ENCODE measurements at regions not wholly inside any gene's neighbourhood (a gene's known extent, or its start where the extent isn't known, plus 50 kb on each side); places are given as distances from the start of the nearest gene placed in this dataset.

- H3K36me3 Mint-ChIP-seq (ENCODE audit: low read depth), result no peaks in the 10 kb centered on the region
- H3K4me1 Mint-ChIP-seq (ENCODE audit: low read depth), result no peaks in the 10 kb centered on the region; the same call in 1 of the 2 replicates
- no peak overlapping the region for H3K27ac Mint-ChIP-seq
- TF ChIP-seq CTCF (IDR thresholded peaks at IDR 0.05), result no peak
- H3K27me3 Mint-ChIP-seq (ENCODE audit: insufficient read depth), result no peaks in the 10 kb centered on the region
- no peak for DNase-seq
- no peaks in the 10 kb centered on the region for H3K9me3 Mint-ChIP-seq
- H3K4me3 Mint-ChIP-seq, result no peak overlapping the region
Observed at GRCh38 chr2:228374741-228375140, 193.3 kb upstream of the SPHKAP start.

DNA sequence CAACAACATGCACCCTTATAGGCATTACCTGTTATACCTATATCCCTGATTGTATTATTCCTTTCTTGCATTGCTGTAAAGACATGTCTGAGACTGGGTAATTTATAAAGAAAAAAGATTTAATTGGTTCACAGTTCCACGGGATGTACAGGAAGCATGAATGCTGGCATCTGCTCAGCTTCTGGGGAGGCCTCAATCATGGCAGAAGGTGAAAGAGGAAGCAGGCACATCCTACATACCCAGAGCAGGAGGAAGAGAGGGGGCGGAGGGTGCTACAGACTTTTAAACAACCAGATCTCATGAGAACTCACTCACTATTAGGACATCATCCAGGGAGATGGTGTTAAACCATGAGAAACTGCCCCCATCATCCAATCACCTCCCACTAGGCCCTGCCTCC, 191.7 kb upstream of the SPHKAP start:
- no peak overlapping the region for H3K27ac Mint-ChIP-seq
- no peak for TF ChIP-seq CTCF (IDR thresholded peaks at IDR 0.05)
- H3K4me3 Mint-ChIP-seq, result no peak overlapping the region
- H3K4me1 Mint-ChIP-seq (ENCODE audit: low read depth), result no peaks in the 10 kb centered on the region; the same call in 1 of the 2 replicates
- no peaks in the 10 kb centered on the region for H3K36me3 Mint-ChIP-seq (ENCODE audit: low read depth)
- no peaks in the 10 kb centered on the region for H3K27me3 Mint-ChIP-seq (ENCODE audit: insufficient read depth)
- no peak for DNase-seq
- no peaks in the 10 kb centered on the region for H3K9me3 Mint-ChIP-seq

DNA sequence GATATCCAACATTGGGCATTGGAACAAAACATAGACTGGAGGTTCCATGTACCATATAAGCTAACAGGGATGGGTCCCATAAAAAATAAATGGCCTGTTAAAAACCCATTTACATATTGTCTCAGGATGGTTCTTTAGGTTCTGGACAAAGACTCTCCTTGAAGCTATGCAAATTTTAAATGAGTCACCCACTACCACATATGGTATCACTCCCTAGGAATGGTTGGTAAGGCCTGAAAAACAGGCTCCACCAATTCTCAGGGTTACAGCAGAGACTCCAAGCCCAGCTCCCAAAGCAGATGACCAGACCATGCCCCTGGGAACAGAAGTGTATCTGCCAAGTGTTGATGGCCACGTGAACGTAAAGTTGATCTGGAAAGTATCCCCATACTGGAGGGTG, 190.7 kb upstream of the SPHKAP start:
- H3K9me3 Mint-ChIP-seq, result no peaks in the 10 kb centered on the region
- DNase-seq, result no peak
- no peak overlapping the region for H3K4me3 Mint-ChIP-seq
- no peaks in the 10 kb centered on the region for H3K4me1 Mint-ChIP-seq (ENCODE audit: low read depth)
- no peaks in the 10 kb centered on the region for H3K27me3 Mint-ChIP-seq (ENCODE audit: insufficient read depth)
- H3K36me3 Mint-ChIP-seq (ENCODE audit: low read depth), result no peaks in the 10 kb centered on the region
- H3K27ac Mint-ChIP-seq, result no peak overlapping the region
- TF ChIP-seq CTCF (IDR thresholded peaks at IDR 0.05), result no peak

DNA sequence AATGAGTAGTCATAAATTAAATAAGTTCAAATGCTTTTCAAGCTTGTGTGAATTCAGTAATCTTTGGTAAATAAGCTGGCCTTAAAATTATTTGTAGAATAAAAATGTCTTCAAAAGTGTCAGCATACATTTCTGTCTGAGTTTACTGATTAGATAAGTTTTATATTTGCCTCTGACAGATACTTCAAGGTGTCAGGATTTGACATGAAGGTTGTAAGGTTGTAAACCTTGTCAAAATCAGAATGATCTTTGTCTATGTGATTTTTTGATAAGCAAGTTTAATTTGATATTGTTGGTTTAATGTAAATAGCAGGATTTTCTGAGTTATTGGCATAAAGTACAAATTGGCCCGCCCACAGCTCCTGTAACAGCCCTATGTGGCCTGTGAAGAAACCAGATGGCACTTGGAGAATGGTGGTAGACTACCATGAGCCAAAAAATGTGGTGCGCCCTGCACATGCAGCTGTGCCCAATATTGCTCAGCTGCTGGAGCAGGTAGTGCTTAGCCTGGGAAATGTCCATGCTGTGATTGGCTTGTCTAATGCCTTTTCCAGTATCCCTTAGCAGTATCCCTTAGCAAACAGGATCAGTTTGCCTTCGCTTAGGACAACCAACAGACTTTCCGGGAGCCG, 188.0 kb upstream of the SPHKAP start:
- Mint-ChIP-seq H3K4me3 (no peak overlapping the region), H3K36me3 (ENCODE audit: low read depth) (no peaks in the 10 kb centered on the region), H3K27ac (no peak overlapping the region), H3K27me3 (ENCODE audit: insufficient read depth) (no peaks in the 10 kb centered on the region), H3K4me1 (ENCODE audit: low read depth) (no peaks in the 10 kb centered on the region), H3K9me3 (no peaks in the 10 kb centered on the region)
- no peak for TF ChIP-seq CTCF (IDR thresholded peaks at IDR 0.05)
- no peak for DNase-seq

GRCh38 chr2:228367356-228367755, 185.9 kb upstream of the SPHKAP start:
- no peak for DNase-seq
- Mint-ChIP-seq H3K36me3 (ENCODE audit: low read depth) (no peaks in the 10 kb centered on the region), H3K4me3 (no peak overlapping the region), H3K27ac (no peak overlapping the region), H3K9me3 (no peaks in the 10 kb centered on the region), H3K27me3 (ENCODE audit: insufficient read depth) (no peaks in the 10 kb centered on the region; the same call in 1 of the 2 replicates), H3K4me1 (ENCODE audit: low read depth) (no peaks in the 10 kb centered on the region)
- no peak for TF ChIP-seq CTCF (IDR thresholded peaks at IDR 0.05)

DNA sequence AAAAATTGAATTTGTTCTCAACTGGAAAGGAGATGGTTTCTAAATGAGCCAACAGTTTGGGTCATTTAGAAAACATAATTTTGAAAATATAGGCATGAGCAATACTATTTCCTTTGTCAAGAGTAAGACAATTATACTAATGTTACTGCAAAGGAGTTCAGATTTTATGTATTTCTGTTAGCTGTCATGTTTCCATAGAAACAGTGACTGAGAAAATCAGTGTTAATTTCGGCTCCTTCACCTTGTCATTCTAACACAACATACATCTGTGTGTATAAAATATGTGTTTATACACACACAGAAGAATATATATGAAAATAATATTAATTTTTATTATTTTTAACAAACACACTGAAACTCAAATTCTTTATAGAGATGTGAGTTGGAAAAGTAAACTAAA, 178.0 kb upstream of the SPHKAP start:
- H3K4me1 Mint-ChIP-seq (ENCODE audit: low read depth), result no peaks in the 10 kb centered on the region
- no peaks in the 10 kb centered on the region for H3K36me3 Mint-ChIP-seq (ENCODE audit: low read depth)
- H3K27me3 Mint-ChIP-seq (ENCODE audit: insufficient read depth), result no peaks in the 10 kb centered on the region; the same call in 1 of the 2 replicates
- no peak for TF ChIP-seq CTCF (IDR thresholded peaks at IDR 0.05)
- no peak overlapping the region for H3K27ac Mint-ChIP-seq
- no peak for DNase-seq
- H3K4me3 Mint-ChIP-seq, result no peak overlapping the region
- no peaks in the 10 kb centered on the region for H3K9me3 Mint-ChIP-seq
